Adrenal gland (tissue), 5 donors: ENCODE measurements at regions not wholly inside any gene's neighbourhood (a gene's known extent, or its start where the extent isn't known, plus 50 kb on each side); places are given as distances from the start of the nearest gene placed in this dataset.

Source experiments
- CTCF ChIP-seq, 6 experiments: fragments of 450-650 bp in 4 of 6; fragments of 200-600 bp in 2 of 6; sonication (generic) in 1 of 6; IDR thresholded peaks; 1 replicate in 5 of 6; 2 replicates in 1 of 6; pipeline versions ENCODE4 v1.5.1 to v1.8.0; 2016 to 2021; ENCODE audit warnings: antibody characterized with exemption in 6 of 6, mild to moderate bottlenecking in 2 of 6, moderate library complexity in 1 of 6
- POLR2A ChIP-seq, 2 donors: fragments of 450-650 bp; IDR thresholded peaks; one replicate each; pipeline ENCODE4 v1.6.1; 2017; ENCODE audit warnings: antibody characterized with exemption in 2 of 2, mild to moderate bottlenecking in 2 of 2, moderate library complexity in 1 of 2
- donor health status: DM: no; HTN: no; CAD: no.

DNA sequence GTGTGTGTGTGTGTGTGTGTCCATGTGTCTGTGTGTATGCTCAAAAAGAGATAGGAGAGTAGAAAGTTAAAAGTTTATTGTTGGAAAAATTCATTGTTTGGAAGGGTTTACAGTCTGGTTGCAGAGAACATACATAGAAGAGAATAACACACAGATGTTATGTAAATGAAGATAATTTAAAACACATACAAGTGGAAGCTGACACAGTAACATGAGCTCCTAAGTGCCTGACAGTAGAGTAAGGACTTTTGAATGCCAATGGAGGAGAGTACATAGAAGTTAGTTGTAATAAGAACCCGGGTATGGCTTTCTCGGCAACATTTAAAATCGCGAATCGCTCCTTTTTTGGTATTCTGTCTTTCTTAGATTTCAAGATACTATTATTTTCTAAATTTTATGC lies 137.0 kb upstream of the FANCL start:
- TF ChIP-seq CTCF (IDR thresholded peaks at IDR 0.05) (no peak), POLR2A (IDR thresholded peaks at IDR 0.05) (no peak)
